ENCODE measurements at regions not wholly inside any gene's neighbourhood (a gene's known extent, or its start where the extent isn't known, plus 50 kb on each side); places are given as distances from the start of the nearest gene placed in this dataset.

GRCh38 chr12:33253178-33253577, 186.4 kb downstream of the SYT10 start:
- TF ChIP-seq, protein P1, sequence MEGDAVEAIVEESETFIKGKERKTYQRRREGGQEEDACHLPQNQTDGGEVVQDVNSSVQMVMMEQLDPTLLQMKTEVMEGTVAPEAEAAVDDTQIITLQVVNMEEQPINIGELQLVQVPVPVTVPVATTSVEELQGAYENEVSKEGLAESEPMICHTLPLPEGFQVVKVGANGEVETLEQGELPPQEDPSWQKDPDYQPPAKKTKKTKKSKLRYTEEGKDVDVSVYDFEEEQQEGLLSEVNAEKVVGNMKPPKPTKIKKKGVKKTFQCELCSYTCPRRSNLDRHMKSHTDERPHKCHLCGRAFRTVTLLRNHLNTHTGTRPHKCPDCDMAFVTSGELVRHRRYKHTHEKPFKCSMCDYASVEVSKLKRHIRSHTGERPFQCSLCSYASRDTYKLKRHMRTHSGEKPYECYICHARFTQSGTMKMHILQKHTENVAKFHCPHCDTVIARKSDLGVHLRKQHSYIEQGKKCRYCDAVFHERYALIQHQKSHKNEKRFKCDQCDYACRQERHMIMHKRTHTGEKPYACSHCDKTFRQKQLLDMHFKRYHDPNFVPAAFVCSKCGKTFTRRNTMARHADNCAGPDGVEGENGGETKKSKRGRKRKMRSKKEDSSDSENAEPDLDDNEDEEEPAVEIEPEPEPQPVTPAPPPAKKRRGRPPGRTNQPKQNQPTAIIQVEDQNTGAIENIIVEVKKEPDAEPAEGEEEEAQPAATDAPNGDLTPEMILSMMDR (IDR thresholded peaks at IDR 0.05; ENCODE audit: insufficient read depth, low read depth, low read length), result no peak
- no peak overlapping the region for H3K4me3 ChIP-seq (ENCODE audit: low read depth, low read length)
- DNase-seq (ENCODE audit: low read depth), result no peak

DNA sequence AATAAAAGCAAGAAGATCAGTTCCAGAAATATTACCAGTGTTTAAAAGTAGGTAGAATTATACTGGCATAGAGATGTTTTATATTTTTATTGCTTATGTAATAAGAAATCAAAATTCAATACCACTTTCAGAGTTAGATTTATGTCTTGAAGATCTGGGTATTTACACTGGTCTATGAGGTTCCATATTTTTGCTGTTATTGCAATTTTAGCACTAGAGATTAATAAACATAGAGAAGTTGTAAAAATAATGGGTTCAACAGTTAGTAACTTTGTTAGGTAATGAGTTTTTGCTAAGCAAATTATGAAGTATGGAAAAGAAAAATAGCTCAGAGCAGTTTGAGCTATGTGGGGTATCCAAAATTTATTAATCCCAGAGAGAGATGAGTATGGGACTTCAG, 188.1 kb downstream of the SYT10 start:
- TF ChIP-seq, protein P1 (IDR thresholded peaks at IDR 0.05; ENCODE audit: insufficient read depth, low read depth, low read length), result no peak
- no peak for DNase-seq (ENCODE audit: low read depth)
- no peak overlapping the region for H3K4me3 ChIP-seq (ENCODE audit: low read depth, low read length)

GRCh38 chr12:33248364-33248763, 191.3 kb downstream of the SYT10 start:
- H3K4me3 ChIP-seq (ENCODE audit: low read depth, low read length), result no peak overlapping the region
- no peak for DNase-seq (ENCODE audit: low read depth)
- TF ChIP-seq, protein P1 (IDR thresholded peaks at IDR 0.05; ENCODE audit: insufficient read depth, low read depth, low read length), result no peak

GRCh38 chr12:33247625-33248024, 192.0 kb downstream of the SYT10 start:
- TF ChIP-seq, protein P1 (IDR thresholded peaks at IDR 0.05; ENCODE audit: insufficient read depth, low read depth, low read length), result no peak
- no peak for DNase-seq (ENCODE audit: low read depth)

GRCh38 chr12:33245434-33245833, 194.2 kb downstream of the SYT10 start:
- no peak overlapping the region for H3K4me3 ChIP-seq (ENCODE audit: low read depth, low read length)
- TF ChIP-seq, protein P1 (IDR thresholded peaks at IDR 0.05; ENCODE audit: insufficient read depth, low read depth, low read length), result no peak
- DNase-seq (ENCODE audit: low read depth), result no peak

More at GRCh38 chr12:33247625-33248024, 192.0 kb downstream of the SYT10 start:
- no peak overlapping the region for H3K4me3 ChIP-seq (ENCODE audit: low read depth, low read length)

DNA sequence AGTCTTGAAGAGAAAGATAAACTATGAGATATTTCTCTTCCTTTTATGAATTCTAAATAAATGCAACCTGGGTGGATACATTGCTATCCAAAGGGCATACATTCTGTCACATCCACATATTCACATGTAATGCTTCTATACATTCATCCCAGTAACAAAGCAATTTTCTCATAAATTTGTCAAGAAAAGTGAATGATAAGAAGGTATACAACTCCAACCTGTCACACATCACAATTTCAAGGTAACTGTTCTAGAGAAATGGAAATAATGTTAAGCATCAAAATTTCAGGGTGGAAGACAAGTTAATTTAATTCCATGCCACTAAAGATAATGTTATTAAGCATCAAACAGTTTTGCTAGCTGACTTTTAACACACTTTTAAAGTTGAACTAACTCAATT, 212.9 kb downstream of the SYT10 start:
- no peak for DNase-seq (ENCODE audit: low read depth)
- TF ChIP-seq, protein P1 (IDR thresholded peaks at IDR 0.05; ENCODE audit: insufficient read depth, low read depth, low read length), result no peak
- no peak overlapping the region for H3K4me3 ChIP-seq (ENCODE audit: low read depth, low read length)

DNA sequence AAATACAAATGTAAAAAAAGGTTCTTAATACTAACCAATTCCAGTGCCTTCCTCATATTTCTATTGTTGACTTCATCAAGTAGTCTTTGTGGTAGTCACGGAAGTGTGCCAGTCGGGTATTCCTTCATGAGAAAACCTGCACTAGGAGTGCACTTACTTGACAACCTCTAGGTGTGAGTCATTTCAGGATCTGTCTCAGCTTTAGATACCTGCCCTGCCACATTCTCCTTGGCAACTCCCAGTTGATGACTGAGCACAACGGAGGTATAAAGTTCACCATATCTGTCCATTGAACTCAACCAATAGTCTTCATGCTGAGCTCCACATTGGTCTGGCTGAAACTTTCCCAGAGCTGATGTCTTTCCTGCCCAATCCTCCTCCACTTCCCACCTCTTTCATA, 215.7 kb downstream of the SYT10 start:
- TF ChIP-seq, protein P1 (IDR thresholded peaks at IDR 0.05; ENCODE audit: insufficient read depth, low read depth, low read length), result no peak
- H3K4me3 ChIP-seq (ENCODE audit: low read depth, low read length), result no peak overlapping the region
- no peak for DNase-seq (ENCODE audit: low read depth)
